ENCODE measurements at regions not wholly inside any gene's neighbourhood (a gene's known extent, or its start where the extent isn't known, plus 50 kb on each side); places are given as distances from the start of the nearest gene placed in this dataset.
"Not testable (repeated sequence)": the region's sequence is repeated elsewhere in the genome, so short reads cannot be mapped to it uniquely, and the experiment has no call there.

DNA sequence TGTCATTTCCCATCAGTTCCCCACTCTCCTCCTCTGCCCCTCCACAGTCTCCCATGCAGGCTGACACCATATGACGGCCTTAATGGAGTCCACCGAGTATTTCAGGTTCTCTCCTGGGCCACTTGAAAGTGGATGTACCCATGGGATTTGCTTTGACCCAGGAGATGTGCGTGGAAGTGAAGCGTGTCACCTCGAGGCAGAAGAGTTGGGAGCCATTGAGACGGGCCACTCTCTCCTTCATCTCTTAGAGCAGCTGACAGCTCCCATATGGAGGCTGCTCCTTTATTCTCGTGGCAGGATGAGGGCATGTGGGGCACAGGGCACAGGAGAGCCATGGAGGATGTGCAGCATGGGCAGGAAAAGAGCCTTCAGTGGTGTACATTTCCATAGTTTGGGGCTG lies 144.7 kb upstream of the CRYM start:
- DNase-seq (ENCODE audit: low read depth); H3K4me3 ChIP-seq (ENCODE audit: low read depth, low read length): not testable (repeated sequence)

DNA sequence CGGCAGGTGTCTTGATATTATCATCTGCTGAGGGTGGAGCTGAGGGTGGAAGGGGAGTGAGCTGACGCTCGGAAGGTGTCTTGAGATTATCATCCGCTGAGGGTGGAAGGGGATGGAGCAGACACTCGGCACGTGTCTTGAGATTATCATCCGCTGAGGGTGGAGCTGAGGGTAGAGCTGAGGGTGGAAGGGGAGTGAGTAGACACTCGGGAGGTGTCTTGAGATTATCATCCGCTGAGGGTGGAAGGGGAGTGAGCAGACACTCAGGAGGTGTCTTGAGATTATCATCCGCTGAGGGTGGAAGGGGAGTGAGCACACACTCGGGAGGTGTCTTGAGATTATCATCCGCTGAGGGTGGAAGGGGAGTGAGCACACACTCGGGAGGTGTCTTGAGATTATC lies 126.6 kb upstream of the CRYM start:
- not testable (repeated sequence) for DNase-seq (ENCODE audit: low read depth); H3K4me3 ChIP-seq (ENCODE audit: low read depth, low read length)

DNA sequence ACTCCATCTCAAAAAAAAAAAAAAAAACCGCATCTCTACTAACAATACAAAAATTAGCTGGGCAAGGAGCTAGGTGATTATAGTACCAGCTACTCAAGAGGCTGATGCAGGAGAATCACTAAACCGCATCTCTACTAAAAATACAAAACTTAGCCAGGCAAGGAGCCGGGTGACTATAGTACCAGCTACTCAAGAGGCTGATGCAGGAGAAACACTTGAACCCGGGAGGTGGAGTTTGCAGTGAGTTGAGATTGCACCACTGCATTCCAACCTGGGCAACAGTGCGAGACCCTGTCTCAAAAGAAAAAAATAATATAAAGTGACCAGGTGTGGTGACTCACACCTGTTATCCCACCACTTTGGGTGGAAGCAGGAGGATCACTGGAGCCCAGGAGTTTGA lies 119.8 kb upstream of the CRYM start:
- DNase-seq (ENCODE audit: low read depth); H3K4me3 ChIP-seq (ENCODE audit: low read depth, low read length): not testable (repeated sequence)

DNA sequence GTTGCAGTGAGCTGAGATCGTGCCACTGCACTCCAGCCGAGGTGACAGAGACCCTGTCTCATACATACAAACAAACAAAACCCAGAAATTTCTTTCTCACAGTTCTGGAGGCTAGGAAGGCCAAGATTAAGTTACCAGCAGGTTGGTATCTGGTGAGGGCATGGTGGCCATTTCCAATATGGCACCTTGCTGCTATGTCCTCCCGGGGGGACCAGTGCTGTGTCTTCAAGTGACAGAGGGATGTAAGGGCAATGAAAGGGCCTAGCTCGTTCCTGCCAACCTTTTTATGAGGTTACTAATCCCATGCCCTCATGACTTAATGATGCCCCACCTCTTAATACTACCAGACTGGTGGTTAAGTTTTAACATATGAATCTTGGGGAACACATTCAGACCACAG lies 118.5 kb upstream of the CRYM start:
- not testable (repeated sequence) for DNase-seq (ENCODE audit: low read depth); H3K4me3 ChIP-seq (ENCODE audit: low read depth, low read length)

DNA sequence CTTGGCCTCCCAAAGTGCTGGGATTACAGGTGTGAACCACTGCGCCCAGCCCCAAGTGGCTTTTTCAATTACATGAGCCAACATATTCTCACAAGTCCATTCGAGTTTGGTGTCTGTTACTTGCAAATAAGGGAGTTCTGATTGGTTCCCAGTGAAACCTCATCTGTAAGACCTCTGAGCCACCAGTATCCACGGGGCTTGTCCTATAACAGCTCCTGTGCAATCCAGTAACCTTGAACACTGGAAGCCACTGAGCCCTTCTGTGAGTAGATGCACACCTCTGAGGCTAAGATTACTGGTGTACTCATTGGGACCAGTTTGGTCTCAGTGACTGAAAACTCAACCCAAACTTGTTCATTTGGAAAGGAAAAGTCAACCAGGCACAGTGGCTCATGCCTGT lies 112.5 kb upstream of the CRYM start:
- not testable (repeated sequence) for H3K4me3 ChIP-seq (ENCODE audit: low read depth, low read length); DNase-seq (ENCODE audit: low read depth)

DNA sequence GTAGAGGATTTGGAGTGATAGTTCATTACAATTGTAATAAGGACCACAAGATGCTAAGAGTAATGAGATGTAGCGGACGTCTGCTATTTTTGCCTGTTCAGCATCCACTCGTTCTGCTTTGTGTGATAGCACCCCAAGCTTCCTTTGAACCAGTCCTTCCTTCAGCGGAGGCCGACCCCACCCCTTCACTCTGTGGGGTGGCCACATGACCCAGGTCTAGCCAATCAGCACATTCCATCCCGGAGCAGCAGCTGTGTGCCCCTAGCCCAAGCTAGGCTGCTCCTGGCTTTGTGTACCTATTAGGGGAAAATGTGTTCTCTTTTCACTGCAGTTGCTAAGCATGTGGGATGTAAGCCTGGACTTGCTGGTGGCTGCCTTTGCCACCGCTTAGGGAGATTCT lies 111.8 kb upstream of the CRYM start:
- not testable (repeated sequence) for DNase-seq (ENCODE audit: low read depth); H3K4me3 ChIP-seq (ENCODE audit: low read depth, low read length)

DNA sequence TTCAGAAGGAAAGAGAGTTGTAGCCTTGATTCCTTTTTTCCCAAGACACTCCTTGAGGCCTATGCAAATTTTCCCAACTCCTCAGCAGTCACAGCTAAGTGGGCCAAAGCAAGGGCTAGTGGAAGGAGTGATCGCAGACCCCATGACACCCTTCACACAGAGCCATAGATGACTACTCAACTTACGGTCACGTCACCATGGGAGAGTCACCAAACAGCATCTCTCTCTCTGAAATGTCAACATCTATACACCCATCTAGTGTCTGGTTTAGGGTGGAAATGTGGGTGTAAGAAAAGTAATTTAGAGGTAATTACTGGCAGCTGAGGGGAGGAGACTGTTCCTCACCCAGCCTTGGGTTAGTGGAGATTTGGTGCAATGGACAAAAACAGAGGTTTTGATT lies 109.7 kb upstream of the CRYM start:
- not testable (repeated sequence) for H3K4me3 ChIP-seq (ENCODE audit: low read depth, low read length); DNase-seq (ENCODE audit: low read depth)

DNA sequence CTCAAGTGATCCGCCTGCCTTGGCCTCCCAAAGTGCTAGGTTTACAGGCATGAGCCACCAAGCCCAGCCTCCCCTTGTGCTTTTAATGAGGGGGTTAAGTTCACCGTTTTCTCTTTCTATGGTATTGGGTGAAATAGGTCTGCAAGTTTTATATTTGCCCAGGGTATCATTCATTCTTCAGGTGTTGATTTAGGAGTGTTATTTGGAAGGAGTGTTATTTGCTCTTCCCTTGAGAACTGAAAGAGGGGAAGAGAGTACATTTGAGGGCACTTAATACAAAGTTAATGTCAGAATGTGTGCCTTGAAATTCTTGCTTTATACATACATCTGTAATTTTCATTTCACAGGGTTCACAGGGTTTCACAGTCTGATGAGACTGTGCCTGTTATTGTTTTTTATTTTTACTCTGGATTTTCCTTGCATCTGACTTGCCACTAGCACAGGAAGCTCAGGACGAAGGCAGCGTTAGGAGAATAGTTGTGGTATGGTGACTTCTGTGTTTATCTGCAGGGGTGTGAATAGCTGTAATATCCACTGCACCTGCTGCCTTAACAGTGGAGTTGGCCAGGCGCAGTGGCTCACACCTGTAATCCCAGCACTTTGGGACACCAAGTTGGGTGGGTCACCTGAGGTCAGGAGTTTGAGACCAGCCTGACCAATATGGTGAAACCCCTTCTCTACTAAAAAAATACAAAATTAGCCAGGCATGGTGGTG lies 108.3 kb upstream of the CRYM start:
- not testable (repeated sequence) for H3K4me3 ChIP-seq (ENCODE audit: low read depth, low read length); DNase-seq (ENCODE audit: low read depth)

DNA sequence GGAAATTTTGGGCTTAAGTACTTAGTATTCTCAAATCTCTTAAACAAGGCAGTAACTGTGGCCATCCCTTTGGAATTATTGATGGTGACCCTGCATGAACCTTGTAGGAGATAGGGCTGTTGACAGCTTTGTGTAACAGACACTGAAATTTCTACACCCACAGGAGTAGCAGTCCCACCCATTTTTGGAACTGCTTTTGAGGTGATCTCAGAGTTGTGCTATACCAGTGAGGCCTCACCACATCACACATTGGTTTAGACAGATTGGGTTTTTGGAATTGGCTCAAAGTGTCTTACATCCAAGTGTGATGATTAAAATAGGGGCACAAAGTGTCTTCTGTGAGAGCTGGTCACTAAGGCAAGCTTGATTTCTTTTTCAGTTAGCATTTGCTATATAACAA lies 105.6 kb upstream of the CRYM start:
- DNase-seq (ENCODE audit: low read depth); H3K4me3 ChIP-seq (ENCODE audit: low read depth, low read length): not testable (repeated sequence)

DNA sequence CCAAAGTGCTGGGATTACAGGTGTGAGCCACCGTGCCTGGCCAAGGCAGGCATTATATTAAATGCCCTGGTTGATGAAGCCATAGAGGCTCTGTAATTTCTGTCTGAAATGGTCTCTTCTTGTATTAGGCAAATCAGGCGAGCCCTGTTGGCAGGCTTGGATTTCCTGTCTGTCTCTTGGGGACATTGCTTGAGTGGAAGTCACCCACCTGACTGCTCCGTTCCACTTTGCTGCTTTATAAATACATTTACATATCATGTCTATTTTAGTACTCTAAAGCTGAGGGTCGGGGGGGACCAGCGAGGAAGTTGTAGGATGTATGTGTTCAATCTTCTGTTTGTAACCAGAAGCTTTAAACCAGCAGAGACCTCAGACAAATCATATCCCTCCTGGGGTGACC lies 101.6 kb upstream of the CRYM start:
- not testable (repeated sequence) for H3K4me3 ChIP-seq (ENCODE audit: low read depth, low read length); DNase-seq (ENCODE audit: low read depth)

DNA sequence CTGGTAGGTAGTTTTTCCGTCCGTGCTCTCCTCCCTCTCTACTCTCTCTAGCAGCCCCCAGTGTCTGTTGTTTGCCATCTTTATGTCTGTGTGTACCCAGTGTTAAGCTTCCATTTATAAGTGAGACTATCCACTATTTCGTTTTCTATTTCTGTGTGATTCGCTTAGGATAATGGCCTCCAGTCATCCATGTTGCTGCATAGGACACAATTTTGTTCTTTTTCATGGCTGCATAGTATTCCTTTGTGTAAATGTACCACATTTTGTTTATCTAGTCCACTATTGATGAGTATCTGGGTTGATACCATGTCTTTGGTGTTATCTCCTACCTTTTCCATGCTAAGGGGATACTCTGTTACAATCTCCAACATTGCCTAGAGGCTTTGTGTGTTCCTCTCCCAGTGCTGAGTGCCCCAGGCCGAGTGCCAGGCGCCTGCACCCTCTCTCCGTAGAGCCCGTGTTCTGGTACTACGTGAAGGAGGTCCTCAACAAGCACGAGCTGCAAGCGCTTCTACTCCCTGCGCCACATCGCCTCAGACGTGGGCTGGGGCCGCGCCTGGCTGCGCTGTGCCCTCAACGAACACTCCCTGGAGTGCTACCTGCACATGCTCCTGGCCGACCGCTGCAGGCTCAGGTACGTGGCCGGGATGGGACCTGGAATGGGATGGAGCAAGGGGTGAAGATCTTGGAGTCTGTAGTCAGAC lies 98.3 kb upstream of the CRYM start:
- not testable (repeated sequence) for DNase-seq (ENCODE audit: low read depth); H3K4me3 ChIP-seq (ENCODE audit: low read depth, low read length)

DNA sequence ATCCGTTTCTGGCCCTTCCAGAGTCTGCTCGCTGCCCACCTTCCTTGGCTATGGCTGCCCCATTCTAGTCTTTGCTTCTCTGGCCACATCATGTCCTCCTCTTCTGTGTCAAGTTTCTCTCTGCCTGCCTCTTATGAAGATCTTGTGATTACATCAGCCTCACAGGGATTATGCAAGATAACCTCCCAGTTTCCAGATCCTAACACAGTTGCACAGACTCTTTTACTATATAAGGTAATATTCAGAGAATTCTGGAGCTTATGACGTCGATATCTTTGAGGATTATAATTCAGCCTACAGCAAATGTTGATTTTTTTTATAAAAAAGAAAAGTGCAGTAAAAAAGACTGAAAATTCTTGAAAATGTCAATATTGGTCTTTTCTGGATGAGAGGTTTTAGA lies 97.2 kb upstream of the CRYM start:
- H3K4me3 ChIP-seq (ENCODE audit: low read depth, low read length): not testable (repeated sequence)
- peak; percentile 45 for DNase-seq (ENCODE audit: low read depth)

DNA sequence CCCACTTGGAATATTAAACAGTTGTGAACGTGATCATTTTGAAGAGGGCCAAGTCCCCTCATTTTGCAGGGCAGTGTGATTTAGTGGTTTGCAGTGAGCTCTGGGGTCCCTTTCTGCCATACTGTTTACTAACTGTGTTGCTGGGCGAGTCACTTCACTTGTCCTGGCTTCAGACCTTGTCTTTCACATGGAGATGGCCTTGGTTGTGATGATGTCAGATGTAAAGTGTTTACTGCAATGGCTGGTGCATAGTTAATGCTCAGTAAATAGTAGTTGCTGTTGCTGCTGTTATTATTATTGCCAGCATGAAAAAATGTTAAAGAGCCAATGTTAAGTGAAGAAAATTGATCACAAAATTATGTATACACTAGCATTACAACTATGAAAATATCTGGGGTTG lies 95.4 kb upstream of the CRYM start:
- H3K4me3 ChIP-seq (ENCODE audit: low read depth, low read length); DNase-seq (ENCODE audit: low read depth): not testable (repeated sequence)

DNA sequence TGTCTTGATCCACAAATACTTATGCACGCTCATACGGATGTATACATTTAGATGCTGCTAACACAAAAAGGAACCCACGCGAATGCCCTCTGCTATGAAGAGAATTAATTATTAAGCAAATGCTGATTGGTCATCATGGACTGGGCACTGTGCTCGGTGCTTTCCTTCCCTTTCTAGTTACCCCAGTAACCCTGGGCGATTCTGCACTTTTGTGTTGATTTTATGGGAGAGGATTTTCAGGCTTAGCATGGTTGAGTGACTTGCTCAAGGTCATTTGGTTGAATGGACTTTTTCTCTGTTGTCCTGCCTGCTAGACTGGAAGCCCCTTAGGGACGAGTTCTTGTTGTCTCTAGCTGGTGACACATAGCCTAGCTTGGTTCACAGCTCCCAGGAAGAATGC lies 94.8 kb upstream of the CRYM start:
- DNase-seq (ENCODE audit: low read depth): not testable (repeated sequence)

DNA sequence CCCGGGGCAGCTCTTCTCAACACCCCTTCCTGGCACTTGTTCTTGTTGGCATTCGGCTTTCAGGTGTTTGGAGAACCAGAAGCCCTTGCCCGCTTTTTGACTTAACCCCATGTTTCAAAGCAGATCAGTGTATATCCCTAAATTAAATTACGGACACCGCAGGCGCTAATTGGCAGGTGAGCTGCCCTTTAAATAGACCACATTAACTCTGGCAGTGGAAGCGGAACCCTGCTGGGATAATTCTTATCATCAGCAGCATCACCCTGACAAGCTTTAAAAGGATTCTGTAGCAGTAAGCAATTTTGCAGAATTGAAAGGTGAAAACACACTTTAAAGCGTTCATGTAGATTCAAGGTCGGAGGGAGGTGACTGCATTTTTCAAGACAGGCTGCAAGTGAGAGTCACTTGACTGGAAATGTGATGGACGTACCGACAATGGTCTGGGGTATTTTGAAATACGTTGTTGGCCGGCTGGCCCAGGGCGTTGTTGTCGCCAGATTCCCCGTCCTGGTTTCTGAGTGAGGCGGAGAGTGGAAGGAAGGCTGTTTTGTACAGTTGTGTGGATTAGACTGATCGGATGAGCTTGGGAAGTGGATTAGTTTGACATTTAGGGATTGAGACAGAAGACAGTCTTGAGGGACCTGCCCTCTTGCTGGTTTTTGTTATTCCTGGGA lies 94.2 kb upstream of the CRYM start:
- H3K4me3 ChIP-seq (ENCODE audit: low read depth, low read length); DNase-seq (ENCODE audit: low read depth): not testable (repeated sequence)

More for the DNA sequence above, 94.8 kb upstream of the CRYM start:
- not testable (repeated sequence) for H3K4me3 ChIP-seq (ENCODE audit: low read depth, low read length)

DNA sequence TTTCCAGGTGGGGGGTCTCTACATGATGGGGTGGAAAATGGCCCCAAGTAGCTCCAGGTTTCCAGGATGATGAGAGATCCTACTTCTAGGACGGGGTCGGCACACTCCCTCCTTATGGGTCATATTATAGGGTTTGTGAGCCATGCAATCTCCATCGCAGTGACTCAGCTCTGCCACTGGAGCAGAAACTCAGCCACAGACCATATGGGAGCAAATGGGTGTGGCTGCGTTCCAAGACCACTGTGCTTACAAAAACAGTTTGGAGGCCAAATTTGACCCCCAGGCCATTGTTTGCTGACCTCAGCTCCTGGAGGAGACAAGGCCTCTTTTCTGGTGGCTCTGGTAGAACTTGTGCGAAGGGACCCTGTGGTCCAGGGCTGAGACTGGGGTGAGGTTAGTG lies 92.7 kb upstream of the CRYM start:
- H3K4me3 ChIP-seq (ENCODE audit: low read depth, low read length): not testable (repeated sequence)
- DNase-seq (ENCODE audit: low read depth): peak; percentile 43

DNA sequence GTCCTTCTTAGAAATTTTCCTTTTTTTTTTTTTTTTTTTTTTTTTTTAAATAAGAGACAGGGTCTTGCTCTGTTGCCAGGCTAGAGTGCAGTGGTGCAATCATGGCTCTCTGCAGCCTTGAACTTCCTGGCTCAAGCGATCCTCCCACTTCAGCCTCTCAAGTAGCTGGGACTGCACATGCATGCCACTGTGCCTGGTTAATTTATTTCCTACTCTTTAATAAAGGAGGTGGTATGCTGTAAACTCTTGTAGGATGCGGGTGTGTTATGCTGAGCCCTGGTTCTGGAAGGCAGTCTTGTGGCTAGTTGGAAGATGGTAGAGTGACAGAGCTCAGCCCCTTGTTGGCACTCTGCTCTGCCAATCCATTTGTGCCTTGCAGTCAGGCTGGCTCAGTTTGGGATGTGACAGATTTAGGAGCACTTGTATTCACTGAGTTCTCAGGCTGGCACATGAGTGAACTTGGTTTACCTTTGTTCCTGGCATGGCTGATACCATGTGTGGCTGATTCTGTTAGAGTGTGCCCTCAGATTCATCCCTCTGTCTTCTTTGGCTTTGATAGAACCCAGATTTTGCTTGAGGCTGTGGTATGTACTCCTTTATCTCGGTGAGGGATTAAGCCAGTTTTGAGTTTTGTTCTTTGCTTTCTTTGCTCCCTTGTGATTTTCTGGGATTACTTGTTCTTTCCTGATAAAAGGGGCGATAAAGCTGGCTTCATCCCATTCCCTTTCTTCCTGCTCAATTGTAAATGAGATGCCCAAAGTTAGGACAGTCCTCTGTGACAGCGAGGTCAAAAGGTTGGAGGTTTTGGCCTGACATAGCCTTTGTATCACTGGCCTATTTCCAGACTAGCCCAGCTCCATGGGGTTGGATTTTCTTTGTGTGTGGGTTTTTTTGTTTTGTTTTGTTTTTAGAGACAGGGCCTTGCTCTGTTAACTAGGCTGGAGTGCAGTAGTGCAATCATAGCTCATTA lies 91.2 kb upstream of the CRYM start:
- peak; percentile 6 for DNase-seq (ENCODE audit: low read depth)
- not testable (repeated sequence) for H3K4me3 ChIP-seq (ENCODE audit: low read depth, low read length)

DNA sequence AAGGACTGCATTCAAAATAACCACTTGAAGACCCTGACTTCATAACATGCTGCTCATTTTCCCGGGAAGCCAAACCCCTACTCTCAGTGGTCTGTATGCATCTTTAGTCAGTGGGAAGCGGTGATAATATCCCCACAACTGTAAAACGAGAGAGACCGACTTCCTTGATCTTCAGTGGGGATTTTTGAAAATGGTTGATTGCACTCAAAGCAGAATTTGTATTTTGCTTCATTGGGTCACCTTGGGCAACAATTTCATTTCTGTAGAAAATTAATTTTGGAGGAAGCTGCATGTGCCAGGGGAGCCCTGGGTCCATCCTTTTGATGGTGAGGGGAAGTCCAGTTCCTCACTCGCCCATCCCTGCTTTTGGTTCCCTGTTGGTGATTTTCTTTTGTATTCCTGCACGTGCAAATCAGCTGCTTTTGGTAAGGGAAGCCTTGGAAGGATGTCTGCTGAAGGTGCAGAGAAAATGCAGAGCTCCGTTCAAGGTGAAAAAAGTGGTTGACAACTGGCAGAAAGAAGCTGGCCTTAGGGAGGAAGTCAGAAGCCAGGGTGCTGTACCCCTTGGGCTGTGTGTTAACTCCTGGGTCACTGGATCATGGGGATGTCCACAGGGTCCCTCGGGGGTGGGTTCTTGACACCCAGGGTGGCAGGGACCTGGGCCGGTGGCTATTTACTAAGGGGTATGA lies 89.8 kb upstream of the CRYM start:
- H3K4me3 ChIP-seq (ENCODE audit: low read depth, low read length); DNase-seq (ENCODE audit: low read depth): not testable (repeated sequence)
